GM18909 (cell line): ENCODE measurements at regions not wholly inside any gene's neighbourhood (a gene's known extent, or its start where the extent isn't known, plus 50 kb on each side); places are given as distances from the start of the nearest gene placed in this dataset.

Source experiments
- ATAC-seq: cut with Tn5 transposase; IDR thresholded peaks from one replicate; pipeline ENCODE4 v1.9.1; 2021; ENCODE audit warnings: mild to moderate bottlenecking; ENCODE audit not compliant: unreplicated experiment, poor library complexity

DNA sequence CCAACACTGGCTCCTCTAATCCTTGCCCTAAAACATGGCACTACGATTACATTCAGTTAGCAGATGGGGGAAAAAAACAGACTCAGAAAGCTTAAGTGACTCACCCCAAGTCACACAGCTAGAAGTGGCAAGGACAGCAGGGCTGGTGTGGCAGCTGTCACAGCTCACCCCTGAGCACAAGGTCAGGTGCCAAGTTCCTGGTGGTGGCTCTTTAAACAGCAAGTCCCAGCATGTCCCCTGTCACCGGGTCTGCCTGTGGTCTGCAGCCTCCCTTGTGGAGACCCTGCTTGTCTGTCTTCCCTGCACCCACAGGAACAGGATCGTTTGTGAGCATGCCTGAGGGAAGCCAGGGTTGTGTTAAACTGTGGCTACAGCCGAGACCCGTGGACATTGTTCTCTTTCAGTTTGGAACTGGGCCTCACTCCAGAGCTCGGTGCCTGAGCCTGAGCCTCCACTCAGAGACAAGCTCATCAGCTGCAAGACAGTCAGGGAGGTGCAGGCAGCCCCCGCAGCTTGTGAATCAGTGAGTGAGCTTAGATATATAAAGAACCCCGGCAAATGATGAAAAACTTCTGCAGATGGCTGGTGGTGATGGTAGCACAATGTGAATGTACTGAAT lies 260.8 kb downstream of the BCOR start:
- ATAC-seq, result no peak

DNA sequence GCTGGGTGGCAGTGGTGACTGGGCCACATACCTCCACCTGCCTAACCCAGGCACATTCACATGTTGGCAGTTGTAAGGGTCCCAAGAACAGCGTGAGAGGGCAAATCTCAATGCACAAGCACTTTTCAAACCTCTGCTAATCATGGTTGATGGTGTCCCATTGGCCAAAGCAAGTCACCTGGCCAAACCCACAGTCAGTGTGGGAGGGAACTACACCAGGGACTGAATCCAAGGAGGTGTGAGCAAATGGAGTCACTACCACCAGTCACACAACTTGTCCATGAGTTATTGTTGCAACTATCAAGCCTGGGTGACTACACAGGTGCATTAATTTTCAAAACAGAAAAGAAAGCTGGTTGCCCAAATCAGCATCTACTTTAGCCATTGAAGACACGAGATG lies 260.1 kb downstream of the BCOR start:
- ATAC-seq, result no peak

DNA sequence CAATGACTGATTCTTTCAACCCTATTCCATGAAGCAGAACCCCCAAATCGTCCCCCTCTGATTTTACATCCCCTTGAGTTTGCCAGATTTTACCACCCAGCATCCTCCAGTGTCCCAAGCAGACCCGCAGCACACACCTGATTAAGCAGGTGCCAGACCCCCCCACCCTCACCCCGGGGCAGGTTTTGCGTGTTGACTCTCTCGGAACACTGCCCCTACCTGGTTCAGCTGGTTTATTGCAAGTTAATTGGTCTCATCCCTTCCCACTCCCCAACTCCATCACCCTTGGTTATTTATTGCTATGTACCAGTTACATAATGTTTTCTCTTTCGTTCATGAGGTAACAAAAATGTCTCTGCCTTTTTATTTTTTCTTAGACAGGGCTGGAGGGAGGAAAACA lies 258.4 kb downstream of the BCOR start:
- ATAC-seq, result no peak

DNA sequence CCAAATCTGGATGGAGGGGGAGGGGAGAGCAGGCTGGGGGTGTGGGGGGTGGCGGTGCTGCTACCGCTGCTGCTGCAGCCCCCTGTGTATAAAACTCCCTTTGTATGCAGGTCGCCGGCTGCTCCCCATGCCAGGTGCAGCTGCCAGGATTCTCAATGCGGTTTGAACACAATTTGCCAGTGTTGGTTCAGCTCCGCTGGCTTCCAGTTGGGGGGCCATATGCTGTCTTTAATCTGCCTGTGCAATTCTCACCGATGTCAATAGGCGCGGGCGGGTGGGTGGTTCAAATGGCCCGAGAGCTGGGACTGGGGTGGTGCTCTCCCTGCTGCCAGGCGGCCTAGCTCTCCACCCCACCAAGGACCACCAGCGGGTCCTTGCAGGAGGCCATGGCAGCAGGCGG lies 257.6 kb downstream of the BCOR start:
- ATAC-seq, result no peak

DNA sequence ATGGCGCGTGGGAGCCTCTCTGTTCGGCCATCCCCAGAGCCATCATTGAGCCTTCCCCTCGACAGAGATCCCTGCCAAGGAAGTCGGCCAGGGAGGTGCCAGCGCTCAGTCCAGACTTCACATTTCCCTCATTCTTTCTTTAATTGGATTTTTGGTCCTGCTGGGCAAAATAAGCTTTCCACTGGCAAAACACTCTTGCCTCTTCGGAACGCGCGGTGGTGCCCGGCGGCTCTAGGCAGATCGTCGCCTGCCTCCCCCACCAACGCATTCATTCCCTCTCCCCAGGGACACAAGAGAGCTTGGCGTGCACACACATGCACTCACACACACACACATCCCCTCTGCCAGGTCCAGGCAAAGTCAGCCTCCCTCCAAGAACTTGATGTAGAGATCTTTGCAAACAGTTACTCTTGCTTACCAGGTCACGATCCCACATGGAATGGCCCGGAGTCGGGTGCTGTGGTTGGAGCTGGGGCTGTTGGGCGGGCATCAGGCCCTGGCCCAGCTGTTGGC lies 257.1 kb downstream of the BCOR start:
- ATAC-seq, result no peak

DNA sequence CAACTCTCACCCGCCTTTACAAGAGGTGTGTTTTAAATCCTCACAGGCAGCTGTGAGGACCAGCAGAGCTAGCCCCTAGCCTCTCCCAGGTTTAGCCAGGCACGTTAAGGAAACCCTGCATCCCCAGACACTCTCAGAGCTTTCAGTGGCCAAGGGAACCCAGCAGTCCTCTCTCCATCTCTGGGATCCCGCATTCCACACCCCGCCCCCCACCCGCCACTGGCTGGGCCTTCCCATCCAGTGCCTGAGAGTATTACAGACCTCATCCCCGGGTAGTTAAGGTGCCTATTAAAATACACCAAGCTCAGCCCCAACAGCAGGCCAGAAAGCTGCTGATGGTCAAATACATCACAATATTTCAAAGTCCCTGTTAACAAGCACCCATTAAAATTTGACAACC lies 256.2 kb downstream of the BCOR start:
- ATAC-seq, result no peak

DNA sequence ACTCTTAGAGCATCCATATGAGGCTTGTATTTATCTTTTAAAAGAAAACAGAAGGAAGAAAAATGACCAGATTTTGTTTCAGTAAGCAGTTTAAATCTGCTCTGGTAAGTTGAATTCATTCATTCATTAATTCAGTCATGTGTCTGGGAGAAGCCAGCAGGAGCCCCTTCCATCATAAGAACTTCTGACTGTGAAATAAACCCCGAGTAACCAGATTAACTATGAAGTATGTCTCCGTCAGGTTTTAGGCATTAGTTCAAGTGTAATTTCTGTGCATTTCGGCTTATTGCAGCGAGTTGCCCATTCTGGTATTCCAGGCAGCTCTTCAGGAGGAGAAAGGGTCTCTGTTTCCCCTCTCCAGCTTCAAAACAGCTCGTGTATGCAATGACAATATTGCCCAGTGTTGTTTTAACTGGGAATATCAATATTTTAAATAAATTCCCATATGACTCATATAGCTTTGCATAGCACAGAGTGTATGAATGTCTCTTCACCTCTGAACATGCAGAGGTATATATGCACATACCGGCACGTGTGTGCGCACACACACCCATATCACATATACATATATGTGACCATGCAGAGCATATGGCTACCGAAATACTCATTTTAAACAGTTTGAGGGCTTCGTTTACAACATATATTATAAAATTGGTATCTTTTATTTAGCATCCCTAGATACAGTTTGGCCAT lies 255.3 kb downstream of the BCOR start:
- no peak for ATAC-seq

DNA sequence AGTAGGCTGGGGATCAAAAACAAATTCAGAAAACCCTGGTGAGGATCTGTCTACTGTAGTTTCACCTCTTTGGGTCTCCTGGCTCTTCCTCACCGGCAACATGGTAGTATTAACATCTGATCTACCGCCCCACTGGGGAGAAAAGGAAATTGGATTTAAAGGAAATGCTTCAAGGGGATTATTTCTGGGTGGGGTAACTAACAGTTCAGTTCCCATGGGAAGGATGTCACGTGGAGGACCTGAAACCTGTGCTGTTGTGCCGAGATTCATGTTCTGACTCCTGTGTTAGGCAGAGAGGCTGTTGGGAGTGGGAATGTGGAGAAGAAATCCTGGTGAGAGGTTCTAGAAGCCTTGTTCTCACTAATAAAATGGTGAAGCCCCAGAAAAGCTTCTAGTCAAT lies 254.4 kb downstream of the BCOR start:
- ATAC-seq, result no peak

DNA sequence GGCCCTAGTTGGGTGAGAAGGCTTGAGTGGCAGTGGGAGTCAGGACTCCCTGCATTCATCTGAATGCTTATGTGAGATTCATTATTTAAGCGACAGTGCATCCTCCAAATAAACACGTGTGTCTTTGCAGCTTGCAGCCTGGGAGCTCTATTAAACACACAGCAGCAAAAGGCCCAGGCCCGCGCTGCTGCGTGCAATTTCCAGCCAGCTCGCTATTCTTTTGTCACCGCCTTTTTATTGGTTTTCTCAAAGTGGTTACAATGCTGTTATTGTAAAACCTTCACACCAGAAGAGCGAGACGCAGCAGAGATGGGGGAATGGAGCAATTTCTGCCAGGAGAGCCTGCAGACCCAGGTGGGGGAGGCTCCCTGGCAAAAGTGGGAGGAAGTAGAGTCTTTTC lies 252.5 kb downstream of the BCOR start:
- ATAC-seq, result no peak

DNA sequence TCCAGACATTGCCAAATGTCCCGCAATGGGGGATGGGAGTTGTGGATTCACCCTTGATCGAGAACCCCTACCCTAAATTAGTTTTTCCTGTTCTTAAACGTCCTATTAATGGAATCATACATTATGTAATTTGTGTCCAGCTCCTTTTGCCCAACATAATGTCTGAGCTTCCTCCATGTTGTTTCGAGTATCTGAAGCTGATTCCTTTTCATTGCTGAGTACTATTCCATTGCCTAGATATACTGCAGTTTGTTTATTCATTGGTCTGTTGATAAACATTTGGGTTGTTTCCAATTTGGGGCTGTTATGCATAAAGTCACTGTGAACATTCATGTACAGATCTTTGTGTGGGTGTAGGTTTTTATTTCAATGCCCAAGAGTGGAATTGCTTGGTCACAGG lies 251.3 kb downstream of the BCOR start:
- no peak for ATAC-seq

DNA sequence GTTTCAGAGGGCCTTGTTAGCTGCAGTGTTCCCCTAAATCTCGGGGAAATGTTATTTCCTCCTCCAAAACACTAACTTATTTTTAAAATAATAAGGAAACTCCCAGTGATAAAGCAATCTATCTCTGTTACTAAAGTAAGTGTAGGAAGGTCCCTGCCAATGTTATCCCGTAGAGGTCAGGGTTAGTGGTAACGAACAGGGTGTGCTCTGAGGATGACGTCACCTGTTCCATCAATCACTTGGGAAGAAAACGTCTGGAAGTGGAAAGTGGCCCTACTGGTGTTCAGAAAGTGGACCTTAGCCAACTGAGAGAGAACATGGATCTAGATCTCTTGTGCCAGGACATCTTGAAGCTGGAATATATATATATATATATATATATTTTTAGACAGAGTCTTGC lies 249.5 kb downstream of the BCOR start:
- ATAC-seq, result no peak

DNA sequence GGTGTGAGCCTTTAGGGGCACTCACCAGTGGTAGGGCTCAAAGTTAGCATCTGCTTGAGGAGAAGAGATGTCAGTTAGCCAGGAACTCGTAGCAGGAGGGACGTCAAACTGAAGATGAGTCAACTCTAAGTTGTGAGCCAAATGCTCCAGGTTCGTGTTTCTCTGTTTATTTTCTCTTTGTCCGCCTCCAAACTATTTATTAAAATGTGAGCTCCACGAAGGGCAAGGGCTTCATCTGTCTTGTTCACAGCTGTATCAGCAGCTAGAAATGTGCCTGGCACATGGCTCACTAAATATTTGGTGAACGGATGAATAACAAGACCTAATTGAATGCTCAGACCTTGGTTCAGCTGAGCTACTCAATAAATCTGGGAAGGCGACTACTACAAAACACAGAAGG lies 248.9 kb downstream of the BCOR start:
- no peak for ATAC-seq

DNA sequence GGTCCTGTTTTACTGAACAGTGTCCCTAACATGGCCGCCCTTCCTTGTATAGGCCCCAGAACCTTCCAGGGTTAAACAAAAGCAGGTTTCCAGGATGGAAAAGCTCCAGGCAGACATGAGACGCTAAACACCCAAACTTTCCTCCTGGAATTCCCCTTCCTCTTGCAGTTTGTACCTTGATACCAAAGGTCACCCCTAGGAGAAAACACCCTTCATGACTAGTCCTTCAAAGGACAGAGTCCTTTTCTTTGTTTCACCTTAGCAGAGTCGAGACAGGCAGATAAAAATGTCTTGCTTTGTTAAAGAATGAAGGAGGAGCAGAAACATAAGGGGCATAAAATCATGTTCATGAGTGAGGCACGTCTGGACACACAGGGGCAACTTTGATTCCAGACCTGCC lies 247.5 kb downstream of the BCOR start:
- no peak for ATAC-seq

DNA sequence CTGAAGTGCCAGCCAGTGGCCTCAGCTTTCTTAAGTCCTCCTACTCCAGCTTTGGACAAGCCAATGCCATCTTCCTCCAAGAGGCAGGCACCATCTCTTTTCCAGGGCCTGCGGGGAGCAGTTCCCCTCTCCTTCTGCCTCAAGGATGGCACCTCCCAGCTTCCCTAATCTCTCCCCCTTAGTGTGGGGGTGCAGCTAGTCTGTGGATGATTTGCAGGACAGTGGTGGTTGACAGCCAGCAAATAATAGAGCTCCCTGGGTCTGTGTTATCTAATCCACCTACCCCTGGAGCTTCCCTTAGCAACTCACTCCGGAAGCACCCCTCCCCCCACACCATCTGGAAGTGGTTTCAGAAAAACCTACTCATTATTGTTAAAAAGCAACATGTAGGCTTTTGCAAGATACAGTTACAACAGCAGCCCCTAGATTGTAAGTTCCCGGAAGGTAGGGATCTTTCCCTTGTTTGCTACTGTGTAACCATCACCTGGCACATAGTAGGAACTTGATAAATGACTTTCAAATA lies 247.1 kb downstream of the BCOR start:
- no peak for ATAC-seq

DNA sequence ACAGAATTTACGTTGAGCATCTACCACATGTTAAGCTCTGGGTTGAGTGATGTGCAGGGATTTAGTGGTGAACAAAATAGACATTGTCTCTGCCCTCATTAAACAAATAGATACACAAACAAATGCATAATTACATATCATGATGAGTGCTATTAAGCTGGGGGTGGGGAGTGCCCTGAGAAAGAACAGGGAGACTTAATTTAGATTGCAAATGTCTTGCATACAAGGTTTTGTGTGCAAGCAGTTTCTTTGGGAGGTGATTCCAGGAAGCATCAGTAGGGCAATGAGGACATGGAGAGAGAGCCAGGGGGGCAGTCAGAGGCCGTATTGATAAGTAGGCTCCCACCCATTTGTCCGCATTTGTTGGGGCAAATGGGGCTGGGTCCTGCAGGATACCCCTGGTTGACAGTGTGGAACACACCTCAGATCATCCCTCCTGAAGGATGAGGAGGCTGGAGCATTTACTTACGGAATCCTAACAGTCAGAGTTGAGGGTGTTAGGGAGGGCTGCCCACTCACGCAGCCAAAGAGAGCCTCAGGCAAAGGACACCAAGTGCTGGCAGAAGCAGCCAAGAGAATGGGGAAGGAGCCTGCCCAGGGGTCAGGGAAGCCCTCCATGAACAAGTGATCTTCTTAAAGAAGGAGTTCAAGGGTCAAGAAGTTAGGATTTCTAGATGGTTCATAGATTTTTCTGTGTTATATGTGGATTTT lies 245.9 kb downstream of the BCOR start:
- ATAC-seq, result no peak

DNA sequence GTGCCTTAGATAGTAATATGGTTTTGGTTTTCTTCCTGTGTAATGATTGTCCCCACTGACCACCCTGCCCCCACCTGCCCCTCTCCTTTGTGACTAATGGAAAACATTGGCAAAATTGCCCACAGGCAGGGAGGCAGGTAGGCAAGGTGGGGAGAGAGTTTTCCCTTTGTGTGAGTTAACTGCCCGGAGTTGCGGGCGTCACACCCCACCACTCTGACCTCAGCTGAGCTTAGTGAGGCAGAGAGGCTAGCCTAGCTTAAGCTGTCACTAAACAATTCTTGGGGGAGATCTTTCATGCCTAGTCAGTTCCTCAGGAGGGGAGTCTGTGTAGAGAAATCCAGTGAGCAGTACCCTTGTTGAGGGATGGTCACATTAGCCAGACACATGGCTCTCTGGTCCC lies 245.3 kb downstream of the BCOR start:
- no peak for ATAC-seq

DNA sequence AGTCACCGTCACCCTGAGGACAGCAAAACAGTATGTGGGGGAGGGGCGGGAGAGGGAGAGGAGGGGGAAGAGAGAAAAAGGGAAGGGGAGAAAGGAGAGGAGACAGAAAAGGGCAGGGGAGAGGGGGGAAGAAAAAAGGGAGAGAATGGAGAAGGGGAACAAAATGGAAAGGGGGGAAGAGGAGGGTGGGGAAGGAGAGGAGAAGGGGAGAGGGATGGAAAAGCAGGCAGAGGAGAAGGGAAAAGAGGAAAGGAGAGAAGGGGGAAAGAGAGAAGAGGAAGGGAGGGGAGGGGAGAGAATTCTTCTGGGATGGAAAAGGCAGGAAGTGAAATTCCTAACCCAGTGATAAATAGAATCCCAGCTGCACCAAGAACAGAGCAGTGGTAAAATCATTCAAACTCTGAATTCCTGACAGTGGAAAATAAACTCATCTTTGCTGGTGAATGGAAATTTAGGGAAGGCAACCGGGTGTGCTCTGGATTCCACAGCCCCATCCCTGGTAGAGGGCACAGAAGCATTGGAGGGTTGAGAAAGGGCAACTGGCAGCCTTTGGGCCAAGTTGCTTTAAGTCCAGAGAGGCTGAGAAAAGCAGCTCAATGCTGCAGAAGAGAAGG lies 244.2 kb downstream of the BCOR start:
- no peak for ATAC-seq

DNA sequence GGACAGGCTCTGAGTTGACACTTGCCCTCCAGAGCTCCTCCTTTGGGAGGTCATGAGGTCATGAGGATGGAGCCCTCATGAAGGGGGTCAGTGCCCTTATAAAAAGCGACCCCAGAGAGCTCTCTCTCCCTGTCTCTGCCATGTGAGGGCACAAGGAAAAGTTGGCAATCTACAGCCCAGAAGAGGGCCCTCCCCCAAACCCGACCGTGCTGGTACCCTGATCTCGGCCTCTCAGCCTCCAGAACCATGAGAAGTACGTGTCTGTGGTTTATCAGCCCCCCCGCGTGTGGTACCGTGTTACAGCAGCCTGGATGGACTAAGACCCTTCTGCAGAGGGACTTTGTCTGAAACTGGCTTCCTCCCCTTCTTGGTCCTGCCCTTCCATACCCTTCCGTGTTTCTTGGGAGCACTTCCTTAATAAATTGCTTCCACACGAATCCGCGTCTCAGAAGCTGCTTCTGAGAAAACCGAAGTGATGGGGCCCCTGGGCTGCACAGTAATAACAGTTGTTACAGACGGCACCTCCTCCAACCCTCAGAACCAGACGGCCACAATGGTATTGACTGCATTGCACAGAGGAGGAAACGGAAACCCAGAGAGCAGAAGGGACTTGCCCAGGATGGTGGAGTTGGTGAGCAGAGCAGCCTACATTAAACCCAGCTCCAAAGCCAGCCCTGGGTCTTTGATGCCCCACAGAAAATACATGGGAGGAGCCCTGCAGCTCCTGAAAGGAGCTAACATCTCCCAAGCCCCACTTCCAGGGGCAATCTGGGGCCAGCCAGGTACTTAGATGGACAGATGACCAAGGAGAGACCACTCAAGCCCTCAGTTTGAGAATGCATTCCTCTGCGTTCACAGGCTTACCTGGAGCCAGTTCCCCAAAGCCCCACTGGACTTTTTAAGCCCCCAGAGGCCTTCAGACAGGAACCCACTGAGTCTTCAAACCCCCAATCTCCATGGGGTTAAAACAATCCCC lies 242.7 kb downstream of the BCOR start:
- ATAC-seq, result peak; percentile 73

DNA sequence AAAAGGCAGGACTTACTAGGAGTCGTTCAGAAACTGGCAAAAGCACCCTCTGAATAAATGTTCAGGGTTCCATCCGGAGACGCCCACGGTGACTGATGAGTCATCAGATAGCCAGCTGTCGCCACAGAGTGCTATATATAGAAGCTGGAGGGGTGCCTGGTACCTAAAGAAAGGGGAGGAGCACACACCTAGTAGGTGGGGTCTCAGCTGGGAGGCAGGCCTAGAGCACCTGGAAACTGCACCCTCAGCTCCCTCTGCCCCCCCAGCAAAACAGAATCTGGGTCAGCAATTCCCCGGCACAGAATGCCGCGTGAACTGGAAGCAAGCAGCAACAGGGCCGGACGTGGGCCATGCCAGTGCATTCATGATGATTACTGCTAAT lies 242.0 kb downstream of the BCOR start:
- peak; percentile 63 for ATAC-seq
